Esophagus muscularis mucosa (tissue), 3 donors: ENCODE measurements at regions not wholly inside any gene's neighbourhood (a gene's known extent, or its start where the extent isn't known, plus 50 kb on each side); places are given as distances from the start of the nearest gene placed in this dataset.

Source experiments
- CTCF ChIP-seq, 3 experiments: fragments of 200-600 bp in 2 of 3; fragments of 450-650 bp in 1 of 3; sonication (generic) in 2 of 3; IDR thresholded peaks; one replicate each; pipeline ENCODE4 v1.5.1; 2017 to 2019; ENCODE audit warnings: antibody characterized with exemption in 3 of 3, mild to moderate bottlenecking in 2 of 3, moderate library complexity in 1 of 3
- POLR2A ChIP-seq: fragments of 450-650 bp; IDR thresholded peaks from one replicate; pipeline ENCODE4 v1.6.1; 2017; ENCODE audit warnings: antibody characterized with exemption, moderate library complexity, mild to moderate bottlenecking, low read depth
- POLR2AphosphoS5 ChIP-seq, 2 donors: sonication (generic); formaldehyde crosslinking; IDR thresholded peaks; one replicate each; pipeline ENCODE4 v1.6.1; 2017; ENCODE audit warnings: antibody characterized with exemption in 2 of 2

GRCh38 chr21:35828161-35828560, 232.2 kb downstream of the SETD4 start:
- TF ChIP-seq CTCF (IDR thresholded peaks at IDR 0.05): no peak
- TF ChIP-seq POLR2AphosphoS5 (IDR thresholded peaks at IDR 0.05): no peak
- no peak for TF ChIP-seq POLR2A
